HepG2 (cell line): ENCODE measurements at regions not wholly inside any gene's neighbourhood (a gene's known extent, or its start where the extent isn't known, plus 50 kb on each side); places are given as distances from the start of the nearest gene placed in this dataset.

Experiments
- ATF6 ChIP-seq: sonication (generic); formaldehyde crosslinking; conservative IDR thresholded peaks from 2 replicates; pipeline ENCODE4 v1.4.0; 2020; ENCODE audit warnings: missing genetic modification reagents
- CBFB ChIP-seq: sonication (generic); formaldehyde crosslinking; IDR thresholded peaks from 2 replicates; pipeline ENCODE4 v1.4.0; 2020; ENCODE audit warnings: missing genetic modification reagents
- GABPA ChIP-seq, 2 experiments: IDR thresholded peaks; 2 replicates each; pipeline ENCODE4 v1.6.1; 2011 to 2016; ENCODE audit warnings: low read depth in 2 of 2, low read length in 1 of 2, missing biosample characterization in 1 of 2, missing genetic modification characterization in 1 of 2
- HOXA3 ChIP-seq: sonication (generic); formaldehyde crosslinking; IDR thresholded peaks from 2 replicates; pipeline ENCODE4 v1.5.0; 2020; ENCODE audit warnings: missing genetic modification reagents
- MXI1 ChIP-seq: IDR thresholded peaks from 3 replicates; pipeline ENCODE4 v1.6.1; 2012; ENCODE audit warnings: low read depth, low read length, inconsistent platforms, borderline replicate concordance
- MZF1 ChIP-seq: sonication (generic); formaldehyde crosslinking; IDR thresholded peaks from 2 replicates; pipeline ENCODE4 v1.8.1; 2023; ENCODE audit warnings: mild to moderate bottlenecking, missing genetic modification reagents, borderline replicate concordance
- PAXIP1 ChIP-seq: sonication (generic); formaldehyde crosslinking; conservative IDR thresholded peaks from 2 replicates; pipeline ENCODE4 v1.4.0; 2020; ENCODE audit warnings: mild to moderate bottlenecking, missing genetic modification reagents, moderate library complexity
- PHF21A ChIP-seq: sonication (generic); formaldehyde crosslinking; IDR thresholded peaks from 2 replicates; pipeline ENCODE4 v1.5.0; 2020; ENCODE audit warnings: mild to moderate bottlenecking, missing genetic modification reagents

- TF ChIP-seq PHF21A (no peak), ATF6 (no peak), MZF1 (no peak), MXI1 (no peak), CBFB (CRISPR knock-in tag) (no peak), HOXA3 (CRISPR knock-in tag) (no peak), PAXIP1 (CRISPR knock-in tag) (no peak), GABPA (IDR thresholded peaks at IDR 0.05; ENCODE audit: low read depth, low read length) (no peak), GABPA (CRISPR knock-in tag; IDR thresholded peaks at IDR 0.05; ENCODE audit: low read depth) (no peak)
These were observed 54.9 kb upstream of the OLIG3 start for GRCh38 chr6:137549106-137549505.
